ENCODE measurements at regions not wholly inside any gene's neighbourhood (a gene's known extent, or its start where the extent isn't known, plus 50 kb on each side); places are given as distances from the start of the nearest gene placed in this dataset.
"Not testable (repeated sequence)": the region's sequence is repeated elsewhere in the genome, so short reads cannot be mapped to it uniquely, and the experiment has no call there.

- no peak for DNase-seq
These were observed 630.8 kb upstream of the INTU start for GRCh38 chr4:127001933-127002332.

GRCh38 chr4:127006446-127006877 is 626.3 kb upstream of the INTU start:
- DNase-seq = no peak

GRCh38 chr4:127007305-127007704 is 625.5 kb upstream of the INTU start:
- no peak for DNase-seq

- peak; percentile 76 for DNase-seq
These were observed 620.2 kb upstream of the INTU start for GRCh38 chr4:127012549-127012948.

GRCh38 chr4:127015667-127016117 is 617.1 kb upstream of the INTU start:
- no peak for DNase-seq

- peak; percentile 44 for DNase-seq
These were observed 614.4 kb upstream of the INTU start for GRCh38 chr4:127018381-127018780.

GRCh38 chr4:127020831-127021230 is 611.9 kb upstream of the INTU start:
- DNase-seq = not testable (repeated sequence)

- DNase-seq = no peak
These were observed 596.5 kb upstream of the INTU start for GRCh38 chr4:127036296-127036695.

- DNase-seq = no peak
These were observed 586.9 kb upstream of the INTU start for GRCh38 chr4:127045861-127046260.

- DNase-seq = peak; percentile 12
These were observed 584.8 kb upstream of the INTU start for GRCh38 chr4:127047930-127048329.

- peak; percentile 58 for DNase-seq
These were observed 584.2 kb upstream of the INTU start for GRCh38 chr4:127048376-127049044.

- DNase-seq = peak; percentile 22
These were observed 583.2 kb upstream of the INTU start for GRCh38 chr4:127049526-127049925.

GRCh38 chr4:127052742-127053141 is 580.0 kb upstream of the INTU start:
- no peak for DNase-seq

- DNase-seq = peak; percentile 6
These were observed 577.4 kb upstream of the INTU start for GRCh38 chr4:127055357-127055756.

GRCh38 chr4:127069675-127070074 is 563.1 kb upstream of the INTU start:
- no peak for DNase-seq

- no peak for DNase-seq
These were observed 561.3 kb upstream of the INTU start for GRCh38 chr4:127071443-127071842.

- DNase-seq = no peak
These were observed 552.6 kb upstream of the INTU start for GRCh38 chr4:127080141-127080540.

- no peak for DNase-seq
These were observed 551.7 kb upstream of the INTU start for GRCh38 chr4:127081041-127081440.

- no peak for DNase-seq
These were observed 549.8 kb upstream of the INTU start for GRCh38 chr4:127082986-127083385.

GRCh38 chr4:127084666-127085065 is 548.1 kb upstream of the INTU start:
- peak; percentile 69 for DNase-seq

GRCh38 chr4:127097061-127097460 is 535.7 kb upstream of the INTU start:
- DNase-seq = no peak

- DNase-seq = no peak
These were observed 530.4 kb upstream of the INTU start for GRCh38 chr4:127102361-127102760.

GRCh38 chr4:127103681-127104115 is 529.1 kb upstream of the INTU start:
- no peak for DNase-seq

GRCh38 chr4:127113844-127114362 is 518.9 kb upstream of the INTU start:
- DNase-seq = no peak

- DNase-seq = no peak
These were observed 514.1 kb upstream of the INTU start for GRCh38 chr4:127118681-127119080.

All from fibroblast of skin of back (primary cell).